OCI-M1 (cell line): ENCODE measurements at regions not wholly inside any gene's neighbourhood (a gene's known extent, or its start where the extent isn't known, plus 50 kb on each side); places are given as distances from the start of the nearest gene placed in this dataset.
"Not testable (repeated sequence)": the region's sequence is repeated elsewhere in the genome, so short reads cannot be mapped to it uniquely, and the experiment has no call there.

ENCODE experiments used
- DNase-seq: peaks from one replicate; lab custom pipeline; 2025; lab: John Stamatoyannopoulos, UW

DNA sequence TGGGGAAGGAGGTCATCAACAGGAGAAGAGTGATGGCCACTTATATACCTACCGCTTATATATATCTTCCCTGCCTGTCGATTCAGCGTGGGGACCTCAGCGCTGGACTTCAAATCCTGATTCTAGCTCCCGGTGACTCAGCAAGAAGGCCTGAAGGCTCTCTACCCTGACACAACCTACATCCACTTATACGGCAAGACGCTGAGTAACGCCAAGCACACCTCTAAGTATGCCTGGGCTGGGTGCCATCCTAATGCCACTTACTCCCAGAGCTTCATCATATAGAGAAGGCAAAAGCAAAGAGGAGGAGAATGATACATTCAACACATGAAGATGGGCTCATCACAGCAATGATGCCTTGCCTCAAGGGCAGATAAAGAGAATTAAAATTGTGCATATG, 198.3 kb downstream of the CHIC2 start:
- no peak for DNase-seq

DNA sequence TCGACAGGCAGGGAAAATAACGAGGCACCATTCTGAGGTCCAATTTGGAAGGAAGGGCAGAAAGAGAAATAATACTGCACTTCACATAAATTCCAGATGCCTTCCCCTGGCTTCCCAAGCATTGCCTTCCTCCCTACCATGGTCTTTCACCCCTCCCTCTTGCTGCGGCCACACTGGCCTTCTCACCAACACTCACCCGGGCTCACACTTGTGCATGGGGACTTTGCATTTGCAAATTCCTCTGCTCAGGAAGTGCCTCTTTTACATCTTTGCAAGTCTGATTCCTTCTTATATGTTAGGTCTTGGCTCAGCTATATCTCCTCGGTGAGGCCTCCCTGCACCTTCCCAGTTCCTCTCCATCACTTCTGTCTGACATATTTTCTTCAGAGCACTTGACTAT, 199.4 kb downstream of the CHIC2 start:
- DNase-seq: no peak

DNA sequence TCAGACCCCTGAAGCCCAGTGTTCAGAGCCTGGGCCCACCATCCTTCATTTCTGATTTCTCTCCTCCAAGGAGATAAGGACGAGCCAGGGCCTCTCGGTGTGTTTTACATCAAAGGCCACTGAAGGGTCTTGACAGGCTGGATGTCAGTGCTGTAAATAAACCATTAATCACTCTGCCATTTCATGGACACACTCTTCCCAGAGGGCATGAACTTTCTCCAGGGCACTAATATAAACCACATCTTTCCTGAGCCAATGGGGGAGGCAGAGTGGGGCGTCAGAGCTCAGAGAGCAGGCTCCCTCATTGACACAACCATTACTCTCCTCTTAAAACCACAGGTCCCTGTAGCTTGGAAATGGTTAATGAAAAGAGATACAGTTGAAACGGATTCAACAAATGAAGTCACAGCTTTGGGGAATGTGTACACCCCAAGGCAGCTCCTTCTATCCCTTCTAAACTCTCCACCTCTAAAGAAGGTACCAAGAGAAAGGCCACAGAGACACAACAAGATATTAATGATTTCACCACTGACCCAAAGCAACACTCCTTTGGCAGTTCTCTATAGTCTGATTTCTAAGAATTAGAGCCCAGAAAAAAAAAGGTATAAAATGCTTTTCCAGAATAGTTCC, 200.6 kb downstream of the CHIC2 start:
- DNase-seq: no peak

GRCh38 chr4:53863158-53863557, 201.2 kb downstream of the CHIC2 start:
- no peak for DNase-seq

GRCh38 chr4:53861856-53862610, 202.4 kb downstream of the CHIC2 start:
- no peak for DNase-seq

DNA sequence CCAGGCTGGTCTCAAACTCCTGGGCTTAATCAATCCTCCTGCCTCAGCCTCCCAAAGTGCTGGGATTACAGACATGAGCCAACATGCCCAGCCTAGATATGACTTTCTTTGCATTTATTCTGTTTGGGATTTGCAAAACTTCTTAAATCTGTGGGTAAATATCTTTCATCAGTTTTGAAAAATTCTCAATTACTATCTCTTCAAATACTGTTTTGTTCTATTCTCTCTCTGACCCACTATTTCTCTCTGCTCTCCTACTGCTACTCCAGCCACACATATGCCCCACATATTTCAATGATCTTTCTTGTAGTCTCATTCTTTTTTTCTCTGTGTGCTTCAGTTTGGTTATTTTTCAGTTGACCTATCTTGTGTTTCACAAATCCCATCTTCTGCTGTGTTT, 205.1 kb downstream of the CHIC2 start:
- no peak for DNase-seq

DNA sequence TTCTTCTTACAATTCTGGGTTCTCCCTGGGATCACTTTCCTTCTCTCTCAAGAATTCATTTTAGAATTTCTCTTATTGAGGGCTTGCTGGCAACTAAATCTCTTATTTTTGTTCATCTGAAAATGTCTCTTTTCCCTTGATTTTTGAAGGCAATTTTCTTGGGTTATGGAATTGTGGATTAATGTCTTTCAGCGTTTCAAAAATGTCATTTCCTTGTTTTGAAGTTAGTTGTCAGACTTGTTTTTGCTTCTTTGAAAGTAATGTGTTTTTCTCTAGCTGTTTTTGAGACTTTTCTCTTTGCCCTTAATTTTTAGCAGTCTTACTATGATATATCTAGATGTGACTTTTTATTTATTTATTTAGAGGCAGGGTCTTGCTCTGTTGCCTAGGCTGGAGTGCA, 205.7 kb downstream of the CHIC2 start:
- no peak for DNase-seq

DNA sequence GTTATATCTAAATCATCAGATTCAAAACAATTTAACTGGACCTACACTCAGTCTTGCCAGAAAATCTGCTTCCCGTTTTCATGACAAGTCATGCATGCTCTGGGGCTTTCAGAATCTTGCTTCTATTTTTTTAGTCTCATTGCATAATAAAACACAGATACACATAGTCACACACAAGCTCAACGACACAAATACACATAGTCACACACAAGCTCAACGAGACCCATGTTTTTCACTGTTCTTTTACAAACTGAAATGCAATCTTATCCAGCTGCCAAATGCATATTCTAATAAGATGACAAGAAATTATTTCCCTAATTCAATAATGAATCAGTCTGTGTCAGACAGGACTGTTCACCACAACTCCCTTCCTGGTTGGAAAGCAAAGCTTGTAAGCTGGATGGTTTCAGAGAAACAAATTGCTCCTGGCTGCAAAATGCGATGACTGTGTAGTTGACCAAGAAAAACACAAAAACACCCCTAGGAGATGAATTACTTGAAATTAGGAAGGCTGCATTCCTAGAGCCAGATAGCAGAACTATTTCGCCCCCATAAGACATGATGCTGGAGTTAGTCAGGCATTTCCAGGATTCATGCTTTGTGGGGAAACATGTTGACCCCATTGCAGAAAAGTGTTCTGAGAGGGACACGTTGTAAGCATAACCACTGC, 208.7 kb downstream of the CHIC2 start:
- DNase-seq: peak; percentile 22

GRCh38 chr4:53854991-53855568, 209.3 kb downstream of the CHIC2 start:
- DNase-seq: no peak

- no peak for DNase-seq
Measured at GRCh38 chr4:53852343-53852742, 212.1 kb downstream of the CHIC2 start.

DNA sequence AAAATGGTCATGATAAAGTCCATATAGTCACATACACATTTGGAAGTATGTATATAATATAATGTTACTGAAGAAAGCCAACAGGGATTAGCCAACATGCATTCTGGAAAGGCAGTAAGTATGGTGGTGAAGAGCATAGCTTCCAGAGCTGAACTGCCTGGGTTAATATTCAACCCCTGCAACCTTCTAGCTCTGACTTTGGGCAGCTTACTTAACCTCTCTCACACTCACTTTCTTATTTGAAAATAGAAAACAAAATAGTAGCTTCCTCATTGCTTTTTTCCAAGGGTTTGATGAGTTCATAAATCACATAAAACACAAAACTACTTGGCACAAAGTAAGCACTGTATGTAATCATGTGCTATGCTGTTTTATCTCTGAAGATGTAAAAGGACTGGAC, 216.4 kb downstream of the CHIC2 start:
- no peak for DNase-seq

GRCh38 chr4:53844551-53844950, 219.9 kb downstream of the CHIC2 start:
- DNase-seq: no peak

DNA sequence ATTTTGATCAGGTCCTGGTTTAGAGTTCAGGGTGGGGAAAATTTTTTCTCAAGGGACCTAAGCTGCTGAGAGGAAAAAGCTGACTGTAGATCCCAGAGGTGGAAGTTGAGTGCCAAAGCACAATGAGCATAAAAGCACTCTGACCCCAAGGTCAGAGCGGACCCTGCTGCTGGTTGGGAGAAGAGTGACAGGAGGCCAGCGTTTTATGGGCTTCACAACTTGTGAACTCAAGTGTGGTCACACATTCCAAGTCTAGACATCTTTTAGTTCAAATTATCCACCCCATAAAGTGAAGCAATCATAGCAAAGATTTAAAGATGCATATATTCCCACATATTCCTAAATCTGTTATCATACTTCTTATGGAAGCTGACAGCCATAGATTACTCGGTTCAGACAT, 220.3 kb downstream of the CHIC2 start:
- no peak for DNase-seq

DNA sequence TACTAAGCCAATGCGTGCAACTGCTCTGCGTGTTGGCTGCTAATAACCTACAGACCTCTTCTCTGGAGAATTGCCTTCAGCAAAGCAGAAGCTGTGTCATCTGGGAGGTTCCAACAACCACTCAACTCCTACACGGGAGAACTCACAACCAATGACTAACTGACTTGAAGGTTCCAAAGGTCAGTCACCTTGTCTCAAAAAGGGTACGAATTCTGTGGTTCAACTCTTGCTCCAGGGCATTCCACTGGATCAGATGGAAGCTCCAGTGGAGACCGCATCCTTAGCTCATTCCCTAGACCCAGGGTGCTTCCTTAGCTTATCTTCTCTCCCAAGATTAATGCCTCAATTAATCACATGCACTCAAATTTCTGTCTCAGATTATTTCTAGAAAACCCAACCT, 222.7 kb downstream of the CHIC2 start:
- DNase-seq: no peak

DNA sequence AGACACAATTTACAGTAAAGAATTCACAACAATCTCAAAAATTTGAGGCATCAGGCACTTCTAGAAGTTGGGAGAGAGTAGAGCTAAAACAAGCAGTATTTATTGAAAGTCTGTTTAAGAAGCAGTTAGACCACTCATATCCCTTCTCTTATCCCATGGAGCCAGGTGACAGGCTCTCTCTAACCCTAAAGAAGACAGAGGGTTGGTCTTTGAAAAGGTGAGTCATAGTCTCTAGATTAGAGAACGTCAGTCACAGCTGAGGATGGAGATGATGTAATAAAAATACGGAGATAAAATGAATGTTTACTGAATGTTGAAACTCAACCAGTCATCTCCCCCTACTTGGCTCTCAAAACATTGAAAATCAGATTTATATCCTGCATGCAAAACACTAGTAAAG, 223.8 kb downstream of the CHIC2 start:
- peak; percentile 4 for DNase-seq

DNA sequence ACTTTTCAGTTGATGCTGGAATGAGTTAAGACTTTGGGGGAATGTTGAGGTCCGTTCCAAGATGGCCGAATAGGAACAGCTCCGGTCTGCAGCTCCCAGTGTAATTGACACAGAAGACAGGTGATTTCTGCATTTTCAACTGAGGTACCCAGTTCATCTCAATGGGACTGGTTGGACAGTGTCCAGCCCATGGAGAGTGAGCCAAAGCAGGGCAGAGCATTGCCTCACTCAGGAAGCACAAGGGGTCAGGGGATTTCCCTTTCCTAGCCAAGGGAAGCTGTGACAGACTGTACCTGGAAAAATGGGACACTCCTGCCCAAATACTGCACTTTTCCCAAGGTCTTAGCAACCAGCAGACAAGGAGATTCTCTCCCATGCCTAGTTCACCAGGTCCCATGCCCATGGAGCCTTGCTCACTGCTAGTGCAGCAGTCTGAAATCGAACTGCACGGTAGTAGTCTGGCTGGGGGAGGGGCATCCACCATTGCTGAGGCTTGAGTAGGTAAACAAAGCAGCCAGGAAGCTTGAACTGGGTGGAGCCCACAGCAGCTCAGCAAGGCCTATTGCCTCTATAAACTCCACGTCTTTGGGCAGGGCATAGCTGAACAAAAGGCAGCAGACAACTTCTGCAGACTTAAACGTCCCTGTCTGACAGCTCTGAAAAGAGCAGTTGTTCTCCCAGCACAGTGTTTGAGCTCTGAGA, 231.0 kb downstream of the CHIC2 start:
- DNase-seq: not testable (repeated sequence)

DNA sequence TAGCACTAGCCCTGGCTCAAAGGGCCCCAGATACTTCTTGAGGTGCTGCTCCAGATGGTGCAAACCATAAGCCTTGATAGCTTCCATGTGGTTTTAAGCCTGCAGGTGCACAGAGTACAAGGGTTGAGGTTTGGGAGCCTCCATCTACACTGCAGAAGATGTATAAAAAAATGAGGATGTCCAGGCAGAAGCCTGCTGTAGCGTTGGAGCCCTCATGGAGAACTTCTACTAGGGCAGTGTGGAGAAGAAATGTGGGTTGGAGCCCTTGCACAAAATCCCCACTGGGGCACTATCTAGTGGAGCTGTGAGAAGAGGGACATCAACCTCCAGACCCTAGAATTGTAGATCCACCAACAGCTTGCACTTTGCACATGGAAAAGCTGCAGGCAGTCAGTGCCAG, 231.9 kb downstream of the CHIC2 start:
- no peak for DNase-seq

- DNase-seq: no peak
Measured at GRCh38 chr4:53830511-53830910, 233.9 kb downstream of the CHIC2 start.

DNA sequence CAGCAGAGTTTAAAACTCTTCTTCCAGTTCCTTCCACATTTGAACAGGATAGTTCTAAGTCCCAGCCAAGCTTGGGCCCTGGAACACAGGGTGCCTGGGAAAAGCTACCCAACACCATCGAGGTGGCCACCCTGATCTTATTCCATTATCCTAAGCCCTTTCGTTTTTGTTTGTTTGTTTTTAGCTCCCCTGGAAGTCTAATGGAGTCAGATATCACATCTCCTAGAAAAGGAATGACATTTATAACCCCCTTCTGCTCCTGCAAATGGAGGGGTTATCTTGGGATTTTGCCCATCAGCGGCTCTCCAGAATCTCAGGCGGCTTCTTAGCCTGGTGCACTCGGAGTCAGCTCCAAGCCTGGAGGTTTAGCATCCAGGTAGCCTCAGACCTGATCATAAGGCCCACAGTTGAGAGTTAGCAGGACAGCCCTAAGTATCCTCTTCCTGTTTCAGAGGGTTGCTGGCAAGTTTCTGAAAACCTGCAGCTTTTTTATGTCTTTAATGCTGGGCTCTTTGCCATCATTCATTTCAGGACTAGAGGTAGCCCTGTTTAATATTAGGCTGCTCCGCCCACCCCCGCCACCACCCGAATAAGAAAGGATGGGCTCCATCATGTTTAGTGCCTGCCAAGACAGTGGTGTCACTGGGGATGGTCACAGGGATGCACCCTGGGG, 230.0 kb upstream of the LNX1 start:
- no peak for DNase-seq

- no peak for DNase-seq
Measured at GRCh38 chr4:53818104-53818503, 226.8 kb upstream of the LNX1 start.

- no peak for DNase-seq
Measured at GRCh38 chr4:53816561-53816960, 225.3 kb upstream of the LNX1 start.

DNA sequence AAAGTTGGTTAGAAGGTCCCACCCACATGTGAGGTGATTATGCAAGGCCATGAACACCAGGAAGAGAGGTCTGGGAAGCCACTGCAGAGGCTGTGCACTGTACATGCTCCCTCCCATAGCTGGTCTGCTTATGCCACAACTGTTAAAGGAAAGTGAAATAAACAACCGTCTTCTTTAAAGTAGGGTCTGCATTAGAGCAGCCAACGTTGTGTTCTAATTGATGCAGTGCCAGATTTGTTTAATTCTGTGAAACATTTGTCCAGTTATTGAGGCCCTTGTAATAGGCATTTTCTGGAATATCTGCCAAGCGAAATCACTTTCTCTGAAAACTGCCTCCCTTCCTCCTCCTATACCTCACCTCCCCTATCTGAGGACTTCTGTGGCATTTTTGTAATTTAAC, 224.0 kb upstream of the LNX1 start:
- peak; percentile 39 for DNase-seq
